ENCODE measurements at regions not wholly inside any gene's neighbourhood (a gene's known extent, or its start where the extent isn't known, plus 50 kb on each side); places are given as distances from the start of the nearest gene placed in this dataset.
"Not testable (repeated sequence)": the region's sequence is repeated elsewhere in the genome, so short reads cannot be mapped to it uniquely, and the experiment has no call there.

GRCh38 chr1:14282707-14283106 lies 315.8 kb upstream of the KAZN start:
- POLR2A ChIA-PET: no interaction called here
- no peak for DNase-seq
- peaks cover 4% of the 10 kb centered on the region for H3K27me3 Mint-ChIP-seq
- Histone ChIP-seq H4K20me1 (ENCODE audit: control insufficient read depth, insufficient read depth, low read length, poor library complexity, severe bottlenecking) (no peaks in the 10 kb centered on the region), H3K27me3 (replicated peaks in 1 of 4; ENCODE audit: control extremely low read depth in 1 of 4, control insufficient read depth in 3 of 4, insufficient read depth in 4 of 4, low read length in 3 of 4) (no peaks in the 10 kb centered on the region), H3K9me3 (ENCODE audit: control extremely low read depth in 1 of 3, control insufficient read depth in 2 of 3, insufficient read depth in 1 of 3, low read length in 2 of 3) (peaks cover 0 to 4% (median 0%) of the 10 kb centered on the region in 3 donors), H3K9ac (ENCODE audit: low read length) (no peak overlapping the region), H3K4me3 (ENCODE audit: control extremely low read depth in 1 of 5, extremely low read depth in 1 of 5, insufficient read depth in 1 of 5, low read depth in 2 of 5, low read length in 4 of 5) (no peak overlapping the region), H3K36me3 (replicated peaks in 1 of 2; ENCODE audit: control extremely low read depth in 1 of 2, control insufficient read depth in 1 of 2, extremely low read depth in 1 of 2, insufficient read depth in 2 of 2, low read length in 1 of 2) (no peaks in the 10 kb centered on the region), H3K4me1 (ENCODE audit: control insufficient read depth in 2 of 2, insufficient read depth in 2 of 2, low read length in 2 of 2) (no peaks in the 10 kb centered on the region), H3K79me2 (ENCODE audit: control insufficient read depth, insufficient read depth, low read length) (no peaks in the 10 kb centered on the region), H3K27ac (ENCODE audit: low read length in 2 of 2) (no peak overlapping the region), H2AFZ (ENCODE audit: insufficient read depth, low read depth, low read length, poor library complexity, severe bottlenecking) (no peak overlapping the region), H3K4me2 (replicated peaks; ENCODE audit: low read depth, low read length, poor library complexity, severe bottlenecking) (no peak overlapping the region)
- CTCF ChIA-PET: no interaction called here
- peaks cover 4% of the 10 kb centered on the region for H3K9me3 Mint-ChIP-seq (ENCODE audit: insufficient read depth)
- TF ChIP-seq EZH2 (IDR thresholded peaks at IDR 0.05; ENCODE audit: borderline replicate concordance, insufficient read depth, low read depth, low read length, poor library complexity, severe bottlenecking) (no peak), CTCF (IDR thresholded peaks at IDR 0.05) (no peak)
- intact Hi-C loops (cut with micrococcal nuclease): no loop called here
- no peak overlapping the region for H3K4me3 Mint-ChIP-seq
- H3K4me1 Mint-ChIP-seq: no peaks in the 10 kb centered on the region
- 36% methylated on average over 7 of the region's 7 CpGs for WGBS (ENCODE audit: insufficient coverage)
- H3K27ac Mint-ChIP-seq: no peak overlapping the region
- no peak for ATAC-seq (ENCODE audit: low read depth)

- Histone ChIP-seq H4K20me1 (ENCODE audit: control insufficient read depth, insufficient read depth, low read length, poor library complexity, severe bottlenecking) (no peaks in the 10 kb centered on the region), H3K27me3 (replicated peaks in 1 of 4; ENCODE audit: control extremely low read depth in 1 of 4, control insufficient read depth in 3 of 4, insufficient read depth in 4 of 4, low read length in 3 of 4) (no peaks in the 10 kb centered on the region), H3K27ac (ENCODE audit: low read length in 2 of 2) (no peak overlapping the region), H3K9ac (ENCODE audit: low read length) (no peak overlapping the region), H3K36me3 (replicated peaks in 1 of 2; ENCODE audit: control extremely low read depth in 1 of 2, control insufficient read depth in 1 of 2, extremely low read depth in 1 of 2, insufficient read depth in 2 of 2, low read length in 1 of 2) (no peaks in the 10 kb centered on the region), H3K79me2 (ENCODE audit: control insufficient read depth, insufficient read depth, low read length) (no peaks in the 10 kb centered on the region), H3K4me1 (ENCODE audit: control insufficient read depth in 2 of 2, insufficient read depth in 2 of 2, low read length in 2 of 2) (no peaks in the 10 kb centered on the region), H3K4me3 (ENCODE audit: control extremely low read depth in 1 of 5, extremely low read depth in 1 of 5, insufficient read depth in 1 of 5, low read depth in 2 of 5, low read length in 4 of 5) (no peak overlapping the region), H3K4me2 (replicated peaks; ENCODE audit: low read depth, low read length, poor library complexity, severe bottlenecking) (no peak overlapping the region), H3K9me3 (ENCODE audit: control extremely low read depth in 1 of 3, control insufficient read depth in 2 of 3, insufficient read depth in 1 of 3, low read length in 2 of 3) (peaks cover 0 to 4% (median 0%) of the 10 kb centered on the region in 3 donors), H2AFZ (ENCODE audit: insufficient read depth, low read depth, low read length, poor library complexity, severe bottlenecking) (no peak overlapping the region)
- Mint-ChIP-seq H3K27ac (no peak overlapping the region), H3K9me3 (ENCODE audit: insufficient read depth) (peaks cover 4% of the 10 kb centered on the region), H3K27me3 (peaks cover 16% of the 10 kb centered on the region), H3K4me1 (no peaks in the 10 kb centered on the region), H3K4me3 (no peak overlapping the region)
- DNase-seq: no peak
- intact Hi-C loops (cut with micrococcal nuclease): no loop called here
- ATAC-seq (ENCODE audit: low read depth): no peak
- ChIA-PET CTCF (no interaction called here), POLR2A (no interaction called here)
- TF ChIP-seq EZH2 (IDR thresholded peaks at IDR 0.05; ENCODE audit: borderline replicate concordance, insufficient read depth, low read depth, low read length, poor library complexity, severe bottlenecking): no peak
- no peak for TF ChIP-seq CTCF (IDR thresholded peaks at IDR 0.05)
- 82% methylated on average over 2 of the region's 2 CpGs for WGBS (ENCODE audit: insufficient coverage)
Observed at GRCh38 chr1:14285238-14285637, 313.2 kb upstream of the KAZN start.

GRCh38 chr1:14291182-14291581 lies 307.3 kb upstream of the KAZN start:
- H3K27ac ChIP-seq (ENCODE audit: low read length in 2 of 2); H4K20me1 ChIP-seq (ENCODE audit: control insufficient read depth, insufficient read depth, low read length, poor library complexity, severe bottlenecking); H3K79me2 ChIP-seq (ENCODE audit: control insufficient read depth, insufficient read depth, low read length); H3K27me3 ChIP-seq (replicated peaks in 1 of 4; ENCODE audit: control extremely low read depth in 1 of 4, control insufficient read depth in 3 of 4, insufficient read depth in 4 of 4, low read length in 3 of 4); H3K4me2 ChIP-seq (replicated peaks; ENCODE audit: low read depth, low read length, poor library complexity, severe bottlenecking); H3K9me3 Mint-ChIP-seq (ENCODE audit: insufficient read depth); H3K4me1 Mint-ChIP-seq; H3K27ac Mint-ChIP-seq; H3K4me3 ChIP-seq (ENCODE audit: control extremely low read depth in 1 of 5, extremely low read depth in 1 of 5, insufficient read depth in 1 of 5, low read depth in 2 of 5, low read length in 4 of 5); H3K9me3 ChIP-seq (ENCODE audit: control extremely low read depth in 1 of 3, control insufficient read depth in 2 of 3, insufficient read depth in 1 of 3, low read length in 2 of 3); intact Hi-C loops (cut with micrococcal nuclease); CTCF ChIA-PET; H3K4me1 ChIP-seq (ENCODE audit: control insufficient read depth in 2 of 2, insufficient read depth in 2 of 2, low read length in 2 of 2); H3K9ac ChIP-seq (ENCODE audit: low read length); POLR2A ChIA-PET; DNase-seq; H2AFZ ChIP-seq (ENCODE audit: insufficient read depth, low read depth, low read length, poor library complexity, severe bottlenecking); ATAC-seq (ENCODE audit: low read depth); H3K36me3 ChIP-seq (replicated peaks in 1 of 2; ENCODE audit: control extremely low read depth in 1 of 2, control insufficient read depth in 1 of 2, extremely low read depth in 1 of 2, insufficient read depth in 2 of 2, low read length in 1 of 2); H3K4me3 Mint-ChIP-seq: not testable (repeated sequence)
- peaks cover 24% of the 10 kb centered on the region for H3K27me3 Mint-ChIP-seq
- WGBS (ENCODE audit: insufficient coverage): 71% methylated on average over 6 of the region's 6 CpGs

Measured in B cell (primary cell).